ENCODE measurements at regions not wholly inside any gene's neighbourhood (a gene's known extent, or its start where the extent isn't known, plus 50 kb on each side); places are given as distances from the start of the nearest gene placed in this dataset.
A peak's percentile ranks its signal among the peaks of the same experiment; 100 is the strongest.

DNA sequence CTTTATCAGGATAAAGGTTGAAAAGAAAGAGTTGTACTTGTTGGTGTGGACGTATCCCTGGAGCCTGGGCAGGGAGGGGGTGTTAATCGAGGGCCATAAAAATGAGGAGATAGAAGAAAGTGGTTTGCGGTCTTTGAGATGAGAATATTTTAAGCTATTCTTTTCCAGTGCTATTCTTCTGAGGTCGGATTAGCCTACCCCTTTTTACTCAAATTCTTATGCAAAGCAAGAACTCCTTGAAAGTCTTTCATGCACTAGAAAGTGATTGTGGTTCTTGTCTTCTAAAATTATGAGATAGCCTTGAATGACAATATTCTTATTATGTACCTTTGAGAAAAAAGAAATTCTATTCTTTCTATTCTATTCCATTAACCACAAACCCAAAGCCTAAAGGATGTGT lies 201.3 kb upstream of the SEMA3C start:
- ChIA-PET POLR2A (no interaction called here), CTCF (interaction anchor here (0.5 kb wide), 1 partner anchor 201 kb away, joined by 4 read pairs; the partner anchor contains the start of gene SEMA3C)
- no peak for TF ChIP-seq CTBP1 (IDR thresholded peaks at IDR 0.05; ENCODE audit: borderline replicate concordance)
- TF ChIP-seq SP1 (IDR thresholded peaks at IDR 0.05), result no peak
- TF ChIP-seq TARDBP (IDR thresholded peaks at IDR 0.05), result no peak
- no peak for TF ChIP-seq FOXA1 (IDR thresholded peaks at IDR 0.05)
- TF ChIP-seq, protein P1, sequence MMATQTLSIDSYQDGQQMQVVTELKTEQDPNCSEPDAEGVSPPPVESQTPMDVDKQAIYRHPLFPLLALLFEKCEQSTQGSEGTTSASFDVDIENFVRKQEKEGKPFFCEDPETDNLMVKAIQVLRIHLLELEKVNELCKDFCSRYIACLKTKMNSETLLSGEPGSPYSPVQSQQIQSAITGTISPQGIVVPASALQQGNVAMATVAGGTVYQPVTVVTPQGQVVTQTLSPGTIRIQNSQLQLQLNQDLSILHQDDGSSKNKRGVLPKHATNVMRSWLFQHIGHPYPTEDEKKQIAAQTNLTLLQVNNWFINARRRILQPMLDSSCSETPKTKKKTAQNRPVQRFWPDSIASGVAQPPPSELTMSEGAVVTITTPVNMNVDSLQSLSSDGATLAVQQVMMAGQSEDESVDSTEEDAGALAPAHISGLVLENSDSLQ (IDR thresholded peaks at IDR 0.05), result no peak
- TF ChIP-seq FOXK2 (IDR thresholded peaks at IDR 0.05), result no peak
- no peak for TF ChIP-seq BHLHE40 (IDR thresholded peaks at IDR 0.05; ENCODE audit: borderline replicate concordance)
- TF ChIP-seq NFRKB (IDR thresholded peaks at IDR 0.05), result no peak
- TF ChIP-seq ARNT (IDR thresholded peaks at IDR 0.05), result no peak
- no peak for TF ChIP-seq SUZ12 (IDR thresholded peaks at IDR 0.05)
- no peak for DNase-seq (ENCODE audit: extremely low spot score)

- ChIA-PET POLR2A (interaction anchor here (1.7 kb wide), 1 partner anchor 195 kb away, joined by 4 read pairs; no protein-coding TSS in a partner anchor), CTCF (no interaction called here)
- no peak for DNase-seq (ENCODE audit: extremely low spot score)
- TF ChIP-seq FOXK2 (IDR thresholded peaks at IDR 0.05) (no peak), CTBP1 (IDR thresholded peaks at IDR 0.05; ENCODE audit: borderline replicate concordance) (no peak), FOXM1 (IDR thresholded peaks at IDR 0.05; ENCODE audit: borderline replicate concordance) (no peak), LEF1 (IDR thresholded peaks at IDR 0.05; ENCODE audit: borderline replicate concordance) (no peak), SUZ12 (IDR thresholded peaks at IDR 0.05) (no peak), FOXA1 (IDR thresholded peaks at IDR 0.05) (no peak), NFRKB (IDR thresholded peaks at IDR 0.05) (no peak), L3MBTL2 (conservative IDR thresholded peaks at IDR 0.05) (no peak), ARNT (IDR thresholded peaks at IDR 0.05) (no peak), TARDBP (IDR thresholded peaks at IDR 0.05) (no peak), HDGF (IDR thresholded peaks at IDR 0.05; ENCODE audit: borderline replicate concordance) (no peak), SP1 (IDR thresholded peaks at IDR 0.05) (no peak), BHLHE40 (IDR thresholded peaks at IDR 0.05; ENCODE audit: borderline replicate concordance) (no peak)
- TF ChIP-seq, protein P1 (IDR thresholded peaks at IDR 0.05), result no peak
Measured at GRCh38 chr7:81114633-81115032, 195.8 kb upstream of the SEMA3C start.

GRCh38 chr7:81112731-81113130 lies 193.9 kb upstream of the SEMA3C start:
- CTCF ChIA-PET, result no interaction called here
- no peak for TF ChIP-seq SUZ12 (IDR thresholded peaks at IDR 0.05)
- TF ChIP-seq BHLHE40 (IDR thresholded peaks at IDR 0.05; ENCODE audit: borderline replicate concordance), result no peak
- TF ChIP-seq ZNF384 (IDR thresholded peaks at IDR 0.05), result no peak
- TF ChIP-seq FOXK2 (IDR thresholded peaks at IDR 0.05), result no peak
- no peak for TF ChIP-seq CTBP1 (IDR thresholded peaks at IDR 0.05; ENCODE audit: borderline replicate concordance)
- no peak for TF ChIP-seq L3MBTL2 (conservative IDR thresholded peaks at IDR 0.05)
- TF ChIP-seq, protein P1 (IDR thresholded peaks at IDR 0.05), result no peak
- no peak for TF ChIP-seq TARDBP (IDR thresholded peaks at IDR 0.05)
- no peak for TF ChIP-seq HDGF (IDR thresholded peaks at IDR 0.05; ENCODE audit: borderline replicate concordance)
- TF ChIP-seq FOXM1 (IDR thresholded peaks at IDR 0.05; ENCODE audit: borderline replicate concordance), result no peak
- DNase-seq (ENCODE audit: extremely low spot score), result no peak
- POLR2A ChIA-PET, result no interaction called here

- ChIA-PET CTCF (interaction anchor here (0.6 kb wide), 1 partner anchor 101 kb away, joined by 3 read pairs; no protein-coding TSS in a partner anchor), POLR2A (no interaction called here)
- no peak for TF ChIP-seq L3MBTL2 (conservative IDR thresholded peaks at IDR 0.05)
- TF ChIP-seq ZNF384 (IDR thresholded peaks at IDR 0.05), result no peak
- no peak for TF ChIP-seq BHLHE40 (IDR thresholded peaks at IDR 0.05; ENCODE audit: borderline replicate concordance)
- TF ChIP-seq LEF1 (IDR thresholded peaks at IDR 0.05; ENCODE audit: borderline replicate concordance), result no peak
- TF ChIP-seq, protein P1 (IDR thresholded peaks at IDR 0.05), result peak; percentile 90
- TF ChIP-seq FOXA1 (IDR thresholded peaks at IDR 0.05), result no peak
- TF ChIP-seq SUZ12 (IDR thresholded peaks at IDR 0.05), result no peak
- TF ChIP-seq ELF4 (IDR thresholded peaks at IDR 0.05), result no peak
- no peak for TF ChIP-seq TARDBP (IDR thresholded peaks at IDR 0.05)
- TF ChIP-seq CTBP1 (IDR thresholded peaks at IDR 0.05; ENCODE audit: borderline replicate concordance), result peak; percentile 32; the same call in 1 of the 2 replicates
- no peak for TF ChIP-seq HDGF (IDR thresholded peaks at IDR 0.05; ENCODE audit: borderline replicate concordance)
- TF ChIP-seq FOXK2 (IDR thresholded peaks at IDR 0.05), result no peak
- no peak for TF ChIP-seq NFRKB (IDR thresholded peaks at IDR 0.05)
- no peak for TF ChIP-seq FOXM1 (IDR thresholded peaks at IDR 0.05; ENCODE audit: borderline replicate concordance)
- no peak for TF ChIP-seq SP1 (IDR thresholded peaks at IDR 0.05)
- peak; percentile 66 for TF ChIP-seq ARNT (IDR thresholded peaks at IDR 0.05)
- peak; percentile 37 for DNase-seq (ENCODE audit: extremely low spot score)
Measured at GRCh38 chr7:81111781-81112540, 193.1 kb upstream of the SEMA3C start.

DNA sequence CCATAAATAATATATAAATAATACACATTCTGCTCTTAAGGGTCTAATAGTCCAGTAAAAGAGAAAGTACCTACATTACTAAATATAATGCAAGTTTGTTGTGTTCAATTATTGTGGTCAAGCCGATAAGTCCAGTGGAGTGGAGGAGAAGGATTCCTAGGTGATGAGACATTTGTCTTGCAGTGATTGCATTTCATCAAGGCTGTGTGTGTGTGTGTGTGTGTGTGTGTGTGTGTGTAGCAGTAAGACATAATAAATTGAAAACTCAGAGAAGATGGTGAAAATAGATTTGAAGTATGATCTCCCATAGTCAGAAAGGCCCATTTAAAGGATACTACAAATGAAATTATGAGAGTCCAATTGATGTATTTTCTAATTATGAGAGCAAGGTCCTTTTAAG lies 192.5 kb upstream of the SEMA3C start:
- TF ChIP-seq SP1 (IDR thresholded peaks at IDR 0.05), result no peak
- TF ChIP-seq, protein P1 (IDR thresholded peaks at IDR 0.05), result no peak
- TF ChIP-seq ARNT (IDR thresholded peaks at IDR 0.05), result no peak
- no peak for TF ChIP-seq L3MBTL2 (conservative IDR thresholded peaks at IDR 0.05)
- TF ChIP-seq ELF4 (IDR thresholded peaks at IDR 0.05), result no peak
- TF ChIP-seq FOXA1 (IDR thresholded peaks at IDR 0.05), result no peak
- TF ChIP-seq FOXK2 (IDR thresholded peaks at IDR 0.05), result no peak
- TF ChIP-seq BHLHE40 (IDR thresholded peaks at IDR 0.05; ENCODE audit: borderline replicate concordance), result no peak
- no peak for TF ChIP-seq NFRKB (IDR thresholded peaks at IDR 0.05)
- no peak for TF ChIP-seq SUZ12 (IDR thresholded peaks at IDR 0.05)
- no peak for TF ChIP-seq ZNF384 (IDR thresholded peaks at IDR 0.05)
- TF ChIP-seq TARDBP (IDR thresholded peaks at IDR 0.05), result no peak
- TF ChIP-seq HDGF (IDR thresholded peaks at IDR 0.05; ENCODE audit: borderline replicate concordance), result no peak
- no peak for TF ChIP-seq FOXM1 (IDR thresholded peaks at IDR 0.05; ENCODE audit: borderline replicate concordance)
- ChIA-PET CTCF (no interaction called here), POLR2A (no interaction called here)
- no peak for DNase-seq (ENCODE audit: extremely low spot score)

All from HEK293T (cell line).